ENCODE measurements at regions not wholly inside any gene's neighbourhood (a gene's known extent, or its start where the extent isn't known, plus 50 kb on each side); places are given as distances from the start of the nearest gene placed in this dataset.

DNA sequence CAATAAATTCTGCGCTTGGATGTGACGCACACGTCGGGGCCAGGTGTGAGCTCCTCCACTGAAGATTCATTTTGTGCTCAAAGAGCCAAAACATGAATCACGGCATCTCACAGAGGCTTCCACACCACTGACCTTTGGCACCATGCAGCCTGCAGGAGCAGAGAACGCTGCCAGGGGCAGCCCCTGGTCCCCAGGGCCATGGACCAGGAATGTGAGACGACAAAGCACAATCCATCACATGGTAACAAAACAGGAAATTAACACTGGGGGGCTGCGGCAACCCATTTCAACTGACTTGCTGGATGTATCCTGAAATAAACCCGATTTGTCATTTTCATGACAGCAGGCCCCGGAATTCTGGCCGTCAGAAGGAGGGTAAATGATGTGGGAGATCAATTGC is 167.5 kb upstream of the IGF1R start:
- TF ChIP-seq SP1 (IDR thresholded peaks at IDR 0.05; ENCODE audit: low read depth): no peak
- TF ChIP-seq, protein P1, sequence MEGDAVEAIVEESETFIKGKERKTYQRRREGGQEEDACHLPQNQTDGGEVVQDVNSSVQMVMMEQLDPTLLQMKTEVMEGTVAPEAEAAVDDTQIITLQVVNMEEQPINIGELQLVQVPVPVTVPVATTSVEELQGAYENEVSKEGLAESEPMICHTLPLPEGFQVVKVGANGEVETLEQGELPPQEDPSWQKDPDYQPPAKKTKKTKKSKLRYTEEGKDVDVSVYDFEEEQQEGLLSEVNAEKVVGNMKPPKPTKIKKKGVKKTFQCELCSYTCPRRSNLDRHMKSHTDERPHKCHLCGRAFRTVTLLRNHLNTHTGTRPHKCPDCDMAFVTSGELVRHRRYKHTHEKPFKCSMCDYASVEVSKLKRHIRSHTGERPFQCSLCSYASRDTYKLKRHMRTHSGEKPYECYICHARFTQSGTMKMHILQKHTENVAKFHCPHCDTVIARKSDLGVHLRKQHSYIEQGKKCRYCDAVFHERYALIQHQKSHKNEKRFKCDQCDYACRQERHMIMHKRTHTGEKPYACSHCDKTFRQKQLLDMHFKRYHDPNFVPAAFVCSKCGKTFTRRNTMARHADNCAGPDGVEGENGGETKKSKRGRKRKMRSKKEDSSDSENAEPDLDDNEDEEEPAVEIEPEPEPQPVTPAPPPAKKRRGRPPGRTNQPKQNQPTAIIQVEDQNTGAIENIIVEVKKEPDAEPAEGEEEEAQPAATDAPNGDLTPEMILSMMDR (IDR thresholded peaks at IDR 0.05 in 2 of 3, conservative IDR thresholded peaks at IDR 0.05 in 1 of 3; ENCODE audit: borderline replicate concordance in 1 of 3, insufficient read depth in 1 of 3, low read depth in 2 of 3, low read length in 2 of 3): no peak
- TF ChIP-seq POLR2A (IDR thresholded peaks at IDR 0.05; ENCODE audit: borderline replicate concordance, extremely low read depth, insufficient read depth, insufficient read length): no peak
- TF ChIP-seq EZH2phosphoT487 (IDR thresholded peaks at IDR 0.05; ENCODE audit: borderline replicate concordance): no peak
- no peak for TF ChIP-seq POLR2AphosphoS5 (IDR thresholded peaks at IDR 0.05; ENCODE audit: low read depth, low read length)
- TF ChIP-seq, protein P2, sequence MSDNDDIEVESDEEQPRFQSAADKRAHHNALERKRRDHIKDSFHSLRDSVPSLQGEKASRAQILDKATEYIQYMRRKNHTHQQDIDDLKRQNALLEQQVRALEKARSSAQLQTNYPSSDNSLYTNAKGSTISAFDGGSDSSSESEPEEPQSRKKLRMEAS (IDR thresholded peaks at IDR 0.05): no peak
- TF ChIP-seq ZFX (IDR thresholded peaks at IDR 0.05): no peak
